Limb (tissue), 2 donors: ENCODE measurements at regions not wholly inside any gene's neighbourhood (a gene's known extent, or its start where the extent isn't known, plus 50 kb on each side); places are given as distances from the start of the nearest gene placed in this dataset.

Experiments used
- DNase-seq, 2 donors: peaks; one replicate each; pipeline ENCODE4 v3.0.0-alpha.2; 2016; ENCODE audit errors: extremely low spot score in 2 of 2

DNA sequence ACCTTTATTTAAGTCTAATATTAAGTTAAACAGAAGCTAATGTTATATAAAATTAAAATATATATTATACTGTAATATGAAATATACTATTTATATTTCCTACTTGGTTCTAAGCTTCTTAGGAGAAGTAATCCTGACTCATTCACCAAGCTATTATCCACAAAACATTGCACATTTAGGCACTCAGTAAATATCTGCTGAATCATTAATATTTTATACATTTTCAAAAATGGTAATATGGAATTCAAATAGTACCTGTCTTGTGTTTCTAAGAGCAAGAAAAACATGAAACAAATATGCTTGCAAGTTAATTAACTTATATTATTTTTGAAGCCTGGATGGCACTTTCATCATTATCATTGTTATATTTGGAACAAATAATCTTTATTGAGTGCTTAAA lies 153.0 kb upstream of the CNTN4 start:
- no peak for DNase-seq

DNA sequence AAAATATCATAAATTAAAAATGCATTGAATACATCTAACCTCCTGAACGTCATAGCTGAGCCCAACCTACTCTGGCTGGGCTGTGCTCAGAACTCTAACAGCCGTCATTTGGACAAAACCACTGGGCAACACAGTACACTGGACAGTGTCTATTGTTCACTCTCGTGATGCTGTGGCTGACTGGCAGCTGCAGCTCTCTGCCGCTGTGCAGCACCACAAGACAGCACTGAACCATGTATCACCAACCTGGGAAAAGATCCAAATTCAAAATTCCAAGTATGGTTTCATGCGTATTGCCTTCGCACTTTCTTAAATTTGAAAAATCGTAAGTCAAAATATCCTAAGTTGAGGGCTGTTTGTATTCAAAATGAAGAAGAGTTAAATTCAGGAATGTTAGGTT lies 145.1 kb upstream of the CNTN4 start:
- DNase-seq, result no peak

DNA sequence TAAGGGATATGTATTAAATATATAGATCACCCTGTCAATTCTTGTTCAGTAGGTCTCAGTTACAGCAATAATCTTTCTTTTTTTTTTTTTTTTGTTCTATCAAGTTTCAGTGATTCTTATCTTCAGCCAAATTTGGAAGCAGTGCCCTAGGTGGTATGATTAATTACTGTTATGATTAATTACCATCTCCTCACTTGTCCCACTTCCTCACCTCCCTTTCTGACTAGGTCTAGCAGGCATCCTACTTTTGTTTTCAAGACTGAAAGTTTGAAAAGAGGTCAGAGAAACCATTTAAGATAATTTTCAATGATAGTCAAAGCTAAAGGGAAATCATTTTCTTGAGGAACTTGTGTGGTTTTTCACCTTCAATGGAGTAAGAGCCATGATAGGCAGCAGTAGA lies 144.0 kb upstream of the CNTN4 start:
- no peak for DNase-seq

DNA sequence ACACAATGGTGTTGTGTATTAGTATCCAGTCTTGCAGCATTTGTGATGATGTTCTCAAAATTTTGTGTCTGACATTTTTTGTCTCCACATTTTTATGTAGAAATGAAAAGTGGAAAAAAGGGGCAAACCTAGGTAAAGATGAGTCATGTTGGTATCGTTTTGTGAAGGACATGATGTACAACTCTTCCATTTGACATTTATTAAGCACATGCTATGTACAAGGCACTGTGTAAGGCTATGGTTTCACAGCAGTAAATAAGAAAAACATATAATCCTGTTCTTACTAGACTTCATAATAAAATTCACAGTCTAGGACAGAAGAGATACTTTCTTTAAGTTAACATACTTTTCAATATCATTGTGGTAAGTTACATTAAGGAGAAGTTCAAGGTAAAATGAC lies 143.5 kb upstream of the CNTN4 start:
- DNase-seq, result no peak

DNA sequence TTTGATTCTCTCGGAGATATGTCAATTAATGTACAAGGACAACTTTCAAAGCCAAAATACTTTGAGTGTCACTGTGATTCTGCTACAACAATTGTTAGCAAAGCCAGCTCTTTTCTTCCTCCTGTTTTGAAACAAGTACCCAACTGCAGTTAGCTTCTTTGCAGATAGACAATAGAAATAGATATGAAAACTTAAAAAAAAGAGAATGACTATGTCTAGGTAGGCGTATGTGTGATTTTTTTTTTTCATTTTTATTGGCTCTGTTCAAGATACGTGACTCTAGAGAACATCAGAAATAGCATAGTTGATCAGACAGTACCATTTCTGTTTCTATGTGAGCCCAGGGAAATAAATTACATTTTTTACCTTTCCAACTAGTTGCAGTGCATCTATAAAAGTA lies 142.9 kb upstream of the CNTN4 start:
- DNase-seq, result no peak

DNA sequence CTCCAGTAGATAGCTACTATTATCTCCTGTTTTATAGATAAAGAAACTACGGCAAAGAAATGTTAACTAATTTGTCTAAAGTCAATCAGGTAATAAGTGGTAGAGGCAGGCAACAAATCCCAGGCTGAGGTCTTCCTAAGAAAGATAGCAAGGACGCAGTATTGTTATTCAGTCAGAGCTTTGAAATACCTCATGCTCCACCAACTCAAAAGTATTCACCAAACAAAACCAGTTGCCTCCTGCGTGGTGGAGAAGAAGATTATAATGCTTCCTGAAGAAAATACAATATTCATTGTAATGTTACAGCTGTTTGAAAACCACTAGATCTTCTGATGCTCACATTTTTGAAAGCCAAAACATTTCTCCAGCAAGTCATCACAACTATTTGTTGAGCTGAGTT lies 138.2 kb upstream of the CNTN4 start:
- no peak for DNase-seq

DNA sequence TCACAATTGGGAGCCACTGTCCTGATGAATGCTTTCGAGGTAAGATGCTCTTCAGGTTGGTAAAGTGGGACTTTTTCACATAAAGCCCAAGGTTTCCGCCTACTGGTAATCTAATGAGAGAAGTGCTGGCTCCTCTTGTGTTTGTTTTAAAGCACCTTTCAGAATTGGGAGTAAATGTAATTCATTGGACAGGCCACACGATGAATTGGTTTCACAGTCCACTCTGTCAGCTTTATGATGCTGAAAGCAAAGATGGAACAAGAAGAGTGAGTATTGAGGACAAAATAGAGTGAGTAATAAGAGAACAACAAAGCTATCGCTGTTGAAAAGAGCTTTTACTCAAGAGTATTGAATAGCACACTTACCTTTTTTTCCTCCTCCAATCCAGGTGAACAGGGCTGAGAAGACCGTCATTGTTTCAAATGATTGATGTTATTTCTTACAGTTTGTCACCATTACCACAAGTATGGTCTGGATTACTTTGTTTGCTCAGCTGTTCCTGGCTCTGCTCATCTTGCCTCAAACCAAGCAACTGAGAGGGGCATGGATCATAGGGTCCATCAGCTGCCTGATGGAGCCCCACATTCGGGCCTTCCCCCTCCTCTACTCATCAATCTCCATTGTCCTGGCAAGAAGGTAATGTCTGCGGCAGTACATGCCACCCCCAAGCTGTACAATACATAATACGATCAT lies 136.1 kb upstream of the CNTN4 start:
- DNase-seq, result no peak

DNA sequence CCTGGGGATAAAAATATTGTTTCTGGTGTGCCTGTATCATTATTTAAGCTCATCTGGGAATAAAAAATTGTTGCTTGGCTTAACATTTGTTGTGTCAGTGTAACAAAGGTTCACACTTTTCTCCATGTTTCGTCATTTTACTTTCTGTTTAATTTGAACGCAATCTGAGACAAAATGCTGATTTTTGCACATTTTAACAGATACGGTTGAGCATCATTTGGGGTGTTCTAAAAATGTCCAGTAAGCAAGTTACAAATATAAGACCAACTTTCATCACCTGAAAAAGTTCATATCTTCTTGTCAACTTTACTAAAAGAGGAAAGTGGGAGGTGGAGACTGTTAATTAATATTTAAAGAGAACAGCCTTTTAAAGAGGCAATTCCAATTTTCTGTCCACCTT lies 134.8 kb upstream of the CNTN4 start:
- DNase-seq, result no peak

DNA sequence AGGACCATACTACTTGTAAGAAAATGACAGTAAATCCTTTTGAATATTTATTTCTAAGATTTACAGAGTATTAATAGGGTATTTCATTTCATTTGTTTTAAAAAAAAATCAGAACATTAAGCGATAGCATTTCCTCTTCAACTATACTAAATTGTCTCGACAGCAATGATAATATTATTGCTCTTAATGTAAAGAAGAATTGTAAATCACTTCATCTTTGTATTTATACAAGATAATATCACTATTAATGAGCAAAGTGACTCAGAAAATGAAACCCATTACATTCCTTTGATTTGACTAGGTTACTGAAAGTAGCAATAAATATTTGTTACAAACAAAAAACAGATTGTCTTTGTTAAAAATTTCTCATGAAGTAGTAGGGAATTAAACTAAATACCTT lies 131.1 kb upstream of the CNTN4 start:
- DNase-seq, result no peak

DNA sequence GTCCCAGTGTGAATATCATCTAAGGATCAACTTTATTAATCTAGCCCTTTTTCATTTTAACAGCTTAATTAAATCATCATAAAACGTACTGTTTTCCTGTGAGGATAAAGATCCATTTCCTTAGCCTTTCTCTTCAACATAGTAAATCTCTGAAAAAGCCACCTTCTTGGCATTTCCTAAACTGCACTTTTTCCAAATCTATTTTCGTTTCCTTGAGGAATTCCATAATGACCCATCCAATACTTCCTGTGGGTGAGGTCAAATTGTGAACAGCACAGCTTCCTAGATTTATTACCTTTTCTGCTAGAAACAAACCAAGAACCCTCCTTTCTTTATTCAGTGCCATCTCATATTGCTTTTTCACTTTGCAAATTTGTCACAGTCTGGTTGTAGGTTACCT lies 129.4 kb upstream of the CNTN4 start:
- no peak for DNase-seq

DNA sequence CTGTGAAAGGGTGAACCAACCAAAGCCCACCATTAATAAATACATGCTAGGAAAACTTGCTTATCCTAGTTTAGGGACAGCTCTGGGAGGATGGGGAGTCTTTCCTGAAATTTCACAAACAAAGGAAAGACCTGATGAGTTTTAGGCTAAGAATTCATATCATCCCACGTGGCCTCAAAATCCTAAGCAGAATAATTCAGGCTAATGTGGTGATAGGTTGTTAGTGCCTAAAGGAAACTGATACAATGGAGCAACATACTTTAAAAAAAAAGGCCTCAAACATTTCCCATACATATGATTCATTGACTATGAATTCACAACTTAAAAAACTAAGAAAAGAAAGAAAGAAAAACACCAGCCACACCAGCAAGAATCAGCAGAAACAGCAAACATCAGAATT lies 126.9 kb upstream of the CNTN4 start:
- DNase-seq, result no peak

DNA sequence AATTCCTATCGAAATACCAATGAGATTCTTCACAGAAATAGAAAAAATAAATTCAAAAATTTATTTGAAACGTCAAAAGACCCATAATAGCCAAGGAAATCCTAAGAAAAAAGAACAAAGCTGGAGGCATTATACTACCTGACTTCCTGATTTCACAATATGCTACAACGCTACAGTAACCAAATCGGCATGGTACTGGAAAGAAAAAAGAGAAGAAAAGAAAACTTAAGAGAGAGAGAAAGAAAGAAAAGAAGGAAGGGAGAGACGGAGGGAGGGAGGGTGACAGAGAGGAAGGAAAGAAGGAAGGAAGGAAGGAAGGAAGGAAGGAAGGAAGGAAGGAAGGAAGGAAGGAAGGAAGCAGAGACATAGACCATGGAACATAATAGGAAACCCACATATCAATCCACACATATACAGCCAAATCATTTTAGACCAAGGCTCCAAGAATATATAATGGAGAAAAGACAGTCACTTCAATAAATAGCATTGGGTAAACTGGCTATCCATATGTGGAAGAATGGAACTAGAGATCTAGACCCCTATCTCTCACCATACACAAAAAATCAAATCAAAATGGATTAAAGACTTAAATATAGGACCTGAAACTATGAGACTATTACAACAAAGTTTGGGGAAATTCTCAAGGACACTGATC lies 118.6 kb upstream of the CNTN4 start:
- no peak for DNase-seq

DNA sequence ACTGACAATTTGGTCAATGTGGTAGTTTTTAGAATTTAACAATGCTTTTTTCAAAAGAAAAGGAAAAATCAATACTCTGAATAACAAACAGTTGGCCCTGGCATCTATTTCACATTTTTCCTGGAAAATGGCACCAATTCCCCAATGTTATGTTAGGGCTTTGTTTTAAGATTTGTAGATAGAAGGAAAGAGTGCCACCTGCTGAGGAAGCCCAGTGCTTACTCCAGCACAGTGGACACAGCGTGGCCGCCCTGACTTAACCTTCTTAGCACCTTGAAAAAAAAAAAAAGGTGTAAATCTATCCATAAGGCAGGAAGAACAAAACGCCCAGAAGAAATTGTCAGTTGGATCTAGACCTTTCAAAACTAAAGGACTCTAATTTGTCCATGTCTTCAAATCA lies 110.7 kb upstream of the CNTN4 start:
- DNase-seq, result no peak

DNA sequence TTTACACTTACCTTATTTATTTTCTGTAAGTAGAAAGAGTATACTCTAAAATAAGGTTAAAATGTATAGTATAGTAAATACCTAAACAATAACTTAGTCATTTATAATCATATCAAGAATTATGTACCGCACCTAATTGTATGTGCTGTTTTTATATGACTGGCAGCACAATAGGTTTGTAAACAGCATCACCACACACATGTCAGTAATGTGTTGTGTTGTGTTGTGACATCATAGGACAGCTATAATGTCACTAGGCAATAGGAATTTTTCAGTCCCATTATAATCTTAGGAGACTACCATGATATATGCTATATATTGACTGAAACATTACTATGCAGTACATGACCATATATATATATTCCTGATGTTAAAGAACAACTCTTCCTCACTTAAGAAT lies 99.9 kb upstream of the CNTN4 start:
- DNase-seq, result no peak

DNA sequence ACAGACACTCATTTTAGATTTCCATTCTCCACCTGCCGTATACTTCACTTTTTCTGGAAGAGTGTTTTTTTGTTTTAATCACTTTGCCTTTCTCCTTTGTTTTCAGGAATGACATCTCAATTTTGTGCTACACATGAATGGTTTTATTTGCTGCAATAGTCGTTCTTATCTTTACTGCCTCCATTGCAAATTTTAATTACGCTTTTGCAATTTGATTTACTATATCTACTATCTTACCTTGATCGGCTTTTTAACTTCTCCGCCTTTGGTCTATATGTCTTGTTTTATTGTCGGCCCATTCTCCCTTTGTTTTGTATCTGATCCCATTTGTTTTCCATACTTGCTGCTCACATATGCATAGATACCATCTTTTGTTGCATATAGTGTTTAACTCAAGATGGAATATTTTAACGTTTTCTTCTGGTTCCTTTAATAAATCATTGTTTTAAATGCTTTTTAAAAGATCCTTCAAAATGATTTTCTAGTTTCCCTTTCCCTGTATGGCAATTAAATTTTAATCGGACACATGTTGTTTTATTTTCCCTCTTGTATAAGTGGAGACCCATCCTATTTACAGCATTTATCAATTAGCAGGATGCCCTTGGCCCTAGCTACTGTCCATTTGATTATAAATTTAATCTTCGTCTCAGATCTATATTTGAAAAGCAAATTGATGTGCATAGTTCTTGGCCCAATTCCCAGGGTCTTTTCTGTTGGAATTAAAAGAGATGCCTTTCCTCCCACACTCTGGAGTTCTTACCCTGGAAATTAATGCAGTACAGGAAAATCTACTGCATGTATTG lies 97.2 kb upstream of the CNTN4 start:
- DNase-seq, result no peak

DNA sequence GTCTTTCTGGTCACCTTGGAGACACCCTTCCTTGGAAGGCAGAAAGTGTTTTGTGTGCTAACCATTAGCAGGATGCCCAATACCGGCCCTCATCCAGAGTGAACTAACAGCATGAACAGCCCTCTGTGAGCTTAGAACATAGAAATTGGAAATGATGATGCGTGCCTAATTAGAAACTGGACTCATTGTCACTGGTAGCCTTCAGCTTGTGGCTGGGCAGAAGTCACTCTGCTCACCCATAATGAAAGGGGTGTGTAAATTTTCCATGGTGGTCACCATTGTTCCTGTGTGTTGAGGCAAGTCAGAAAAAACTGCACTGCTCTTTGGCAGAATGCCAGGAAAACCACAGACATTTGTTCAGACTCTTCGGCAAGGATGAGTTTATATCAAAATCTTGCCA lies 74.7 kb upstream of the CNTN4 start:
- no peak for DNase-seq

DNA sequence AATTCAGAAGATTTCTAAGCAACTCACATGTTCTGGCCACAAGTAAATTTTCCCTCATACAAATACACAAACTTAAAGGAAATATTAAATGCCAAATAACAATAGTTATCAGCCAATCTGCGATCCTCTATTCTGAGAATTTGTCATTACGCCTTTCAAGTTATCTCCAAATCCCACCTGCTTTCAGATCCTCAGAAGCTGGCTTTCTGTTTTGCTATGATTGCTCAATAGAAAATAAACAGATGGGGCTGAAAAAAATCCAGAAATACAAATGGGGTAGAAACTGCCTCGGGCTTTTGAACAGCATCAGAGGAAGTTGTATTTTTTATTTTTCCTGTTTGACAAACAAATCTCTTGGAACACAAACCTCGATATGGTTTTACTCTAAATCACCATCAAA lies 74.0 kb upstream of the CNTN4 start:
- no peak for DNase-seq

DNA sequence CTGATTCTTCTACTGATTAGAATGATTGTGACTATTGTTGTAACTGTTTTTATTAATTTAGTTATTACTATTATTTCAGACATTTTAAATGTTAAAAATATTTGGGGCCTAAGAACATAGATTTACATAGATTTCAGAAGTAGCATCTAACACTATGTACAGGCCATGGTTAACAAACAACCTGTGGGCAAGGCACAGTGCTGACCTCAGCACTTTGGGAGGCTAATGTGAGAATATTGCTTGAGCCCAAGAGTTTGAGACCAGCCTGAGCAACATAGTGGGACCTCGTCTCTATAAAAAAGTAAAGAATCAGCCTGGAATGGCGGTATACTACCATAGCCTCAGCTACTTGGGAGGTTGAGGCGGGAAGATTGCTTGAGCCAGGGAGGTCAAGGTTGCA lies 69.1 kb upstream of the CNTN4 start:
- no peak for DNase-seq

DNA sequence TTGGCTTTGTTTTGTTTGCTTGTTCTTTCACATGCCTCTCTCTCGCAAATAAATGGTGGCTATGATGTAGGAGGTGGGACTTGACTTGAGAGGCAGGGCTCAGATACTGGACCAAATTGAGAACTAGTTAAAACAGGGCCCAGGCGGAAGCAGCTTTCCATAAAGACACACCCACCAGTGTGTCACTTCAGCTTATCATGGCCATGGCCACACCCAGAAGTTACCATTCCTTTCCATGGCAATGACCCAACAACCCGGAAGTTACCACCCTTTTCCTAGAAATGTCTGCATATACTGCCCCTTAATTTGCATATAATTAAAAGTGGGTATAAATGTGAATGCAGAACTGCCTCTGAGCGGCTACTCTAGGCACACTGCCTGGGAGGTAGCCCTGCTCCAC lies 62.6 kb upstream of the CNTN4 start:
- no peak for DNase-seq

DNA sequence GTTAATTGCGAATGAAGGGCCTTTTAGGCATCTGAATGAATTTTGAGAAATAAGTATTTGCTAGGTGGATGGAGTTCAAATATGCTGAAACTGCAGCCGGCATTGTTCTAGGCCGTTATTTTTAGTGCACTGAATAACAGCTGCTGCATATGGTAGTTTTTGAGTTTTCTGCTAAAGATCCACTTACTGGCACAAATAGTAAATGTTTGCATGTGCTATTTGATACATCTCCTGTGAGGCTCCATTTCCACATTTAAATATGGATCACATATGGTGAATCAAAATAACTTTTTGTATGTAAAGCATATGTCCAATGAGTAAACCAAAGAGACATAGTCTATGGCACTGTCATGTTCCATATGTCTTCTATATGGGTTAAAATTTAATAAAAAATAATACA lies 56.7 kb upstream of the CNTN4 start:
- DNase-seq, result no peak
